ENCODE measurements at regions not wholly inside any gene's neighbourhood (a gene's known extent, or its start where the extent isn't known, plus 50 kb on each side); places are given as distances from the start of the nearest gene placed in this dataset.

GRCh38 chr2:120589771-120590608 is 145.7 kb upstream of the GLI2 start:
- no peak for DNase-seq (ENCODE audit: low spot score)

- DNase-seq (ENCODE audit: low spot score): no peak
These were observed 144.8 kb upstream of the GLI2 start for GRCh38 chr2:120590841-120591240.

- no peak for DNase-seq (ENCODE audit: low spot score)
These were observed 144.1 kb upstream of the GLI2 start for GRCh38 chr2:120591572-120591971.

- DNase-seq (ENCODE audit: low spot score): no peak
These were observed 143.6 kb upstream of the GLI2 start for GRCh38 chr2:120592084-120592483.

- no peak for DNase-seq (ENCODE audit: low spot score)
These were observed 141.6 kb upstream of the GLI2 start for GRCh38 chr2:120593921-120594686.

- no peak for DNase-seq (ENCODE audit: low spot score)
These were observed 140.6 kb upstream of the GLI2 start for GRCh38 chr2:120594856-120595685.

- no peak for DNase-seq (ENCODE audit: low spot score)
These were observed 139.9 kb upstream of the GLI2 start for GRCh38 chr2:120595739-120596138.

- DNase-seq (ENCODE audit: low spot score): no peak
These were observed 139.4 kb upstream of the GLI2 start for GRCh38 chr2:120596191-120596811.

GRCh38 chr2:120596990-120597594 is 138.6 kb upstream of the GLI2 start:
- no peak for DNase-seq (ENCODE audit: low spot score)

GRCh38 chr2:120597595-120598193 is 138.0 kb upstream of the GLI2 start:
- DNase-seq (ENCODE audit: low spot score): no peak

- no peak for DNase-seq (ENCODE audit: low spot score)
These were observed 137.3 kb upstream of the GLI2 start for GRCh38 chr2:120598416-120598815.

- no peak for DNase-seq (ENCODE audit: low spot score)
These were observed 136.6 kb upstream of the GLI2 start for GRCh38 chr2:120599072-120599471.

GRCh38 chr2:120599656-120600055 is 136.0 kb upstream of the GLI2 start:
- DNase-seq (ENCODE audit: low spot score): no peak

- DNase-seq (ENCODE audit: low spot score): no peak
These were observed 135.3 kb upstream of the GLI2 start for GRCh38 chr2:120600335-120600734.

- no peak for DNase-seq (ENCODE audit: low spot score)
These were observed 134.9 kb upstream of the GLI2 start for GRCh38 chr2:120600786-120601185.

GRCh38 chr2:120601566-120601965 is 134.1 kb upstream of the GLI2 start:
- no peak for DNase-seq (ENCODE audit: low spot score)

- no peak for DNase-seq (ENCODE audit: low spot score)
These were observed 133.4 kb upstream of the GLI2 start for GRCh38 chr2:120602251-120602650.

GRCh38 chr2:120604767-120605166 is 130.9 kb upstream of the GLI2 start:
- no peak for DNase-seq (ENCODE audit: low spot score)

GRCh38 chr2:120605231-120605935 is 130.3 kb upstream of the GLI2 start:
- DNase-seq (ENCODE audit: low spot score): no peak

GRCh38 chr2:120606280-120606679 is 129.4 kb upstream of the GLI2 start:
- DNase-seq (ENCODE audit: low spot score): no peak

Measured in cerebellar cortex (tissue), 1 donor.